Spleen (tissue), 7 donors: ENCODE measurements at regions not wholly inside any gene's neighbourhood (a gene's known extent, or its start where the extent isn't known, plus 50 kb on each side); places are given as distances from the start of the nearest gene placed in this dataset.

Experiments used
- POLR2A ChIP-seq, 3 donors: fragments of 450-650 bp; IDR thresholded peaks; one replicate each; pipeline ENCODE4 v1.5.1; 2017; ENCODE audit warnings: antibody characterized with exemption in 3 of 3, mild to moderate bottlenecking in 1 of 3
- POLR2AphosphoS5 ChIP-seq, 3 donors: sonication (generic); formaldehyde crosslinking; IDR thresholded peaks; one replicate each; pipeline ENCODE4 v1.5.1; 2017; ENCODE audit warnings: antibody characterized with exemption in 3 of 3
- TF ChIP-seq, protein P1 (sequence below), 11 experiments: fragments of 200-600 bp in 7 of 11; fragments of 450-650 bp in 4 of 11; sonication (generic) in 4 of 11; IDR thresholded peaks in 8 of 11; conservative IDR thresholded peaks in 3 of 11; 1 replicate in 7 of 11; 2 replicates in 4 of 11; pipeline versions ENCODE4 v1.4.0 to v1.8.0; 2016 to 2021; ENCODE audit warnings: antibody characterized with exemption in 11 of 11, inconsistent platforms in 4 of 11, mild to moderate bottlenecking in 1 of 11
- donor health status: DM: no; HTN: no; CAD: no; lungs with moderate emphysema.
- donor health status: DM: no; HTN: no; CAD: no.
- donor health status: DM: no; HTN: no; CAD: no.

DNA sequence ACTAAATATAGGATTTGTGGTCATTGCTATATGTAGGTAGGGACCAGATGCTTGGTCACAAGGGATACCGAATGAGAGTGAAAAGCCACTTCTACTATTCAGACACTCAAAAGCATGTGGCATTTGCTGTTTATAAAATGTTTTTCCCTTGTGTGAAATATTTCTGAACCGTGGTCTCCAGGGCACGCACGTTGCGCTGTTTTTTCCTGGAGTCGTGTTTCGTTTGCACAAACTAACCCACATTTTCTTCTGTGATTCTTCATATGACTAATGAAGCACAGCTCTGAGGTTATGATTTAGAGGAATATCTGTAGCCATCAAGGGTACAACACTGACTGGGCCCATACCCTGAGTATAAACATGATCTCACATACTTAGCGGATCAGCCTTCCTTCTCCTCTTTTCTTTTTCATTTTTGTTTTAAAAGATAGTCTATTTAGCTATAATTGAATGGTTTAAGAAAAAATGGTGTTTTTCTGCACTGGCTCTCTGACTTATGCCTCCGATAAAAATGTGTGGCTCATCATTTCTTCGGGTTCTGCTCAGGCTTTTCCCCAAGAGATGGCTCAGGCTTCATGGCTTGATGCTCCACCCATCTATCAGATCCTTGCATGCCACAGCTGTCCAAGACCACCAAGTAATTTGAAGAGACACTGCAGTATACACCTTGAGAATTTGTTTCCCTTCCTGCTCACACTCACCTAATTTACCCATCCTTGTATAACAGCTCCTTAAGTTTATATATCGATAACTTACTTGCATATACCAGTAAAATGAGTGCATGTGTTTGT lies 59.9 kb upstream of the HBS1L start:
- TF ChIP-seq, protein P1, sequence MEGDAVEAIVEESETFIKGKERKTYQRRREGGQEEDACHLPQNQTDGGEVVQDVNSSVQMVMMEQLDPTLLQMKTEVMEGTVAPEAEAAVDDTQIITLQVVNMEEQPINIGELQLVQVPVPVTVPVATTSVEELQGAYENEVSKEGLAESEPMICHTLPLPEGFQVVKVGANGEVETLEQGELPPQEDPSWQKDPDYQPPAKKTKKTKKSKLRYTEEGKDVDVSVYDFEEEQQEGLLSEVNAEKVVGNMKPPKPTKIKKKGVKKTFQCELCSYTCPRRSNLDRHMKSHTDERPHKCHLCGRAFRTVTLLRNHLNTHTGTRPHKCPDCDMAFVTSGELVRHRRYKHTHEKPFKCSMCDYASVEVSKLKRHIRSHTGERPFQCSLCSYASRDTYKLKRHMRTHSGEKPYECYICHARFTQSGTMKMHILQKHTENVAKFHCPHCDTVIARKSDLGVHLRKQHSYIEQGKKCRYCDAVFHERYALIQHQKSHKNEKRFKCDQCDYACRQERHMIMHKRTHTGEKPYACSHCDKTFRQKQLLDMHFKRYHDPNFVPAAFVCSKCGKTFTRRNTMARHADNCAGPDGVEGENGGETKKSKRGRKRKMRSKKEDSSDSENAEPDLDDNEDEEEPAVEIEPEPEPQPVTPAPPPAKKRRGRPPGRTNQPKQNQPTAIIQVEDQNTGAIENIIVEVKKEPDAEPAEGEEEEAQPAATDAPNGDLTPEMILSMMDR (IDR thresholded peaks at IDR 0.05 in 8 of 11, conservative IDR thresholded peaks at IDR 0.05 in 3 of 11): no peak
- TF ChIP-seq POLR2AphosphoS5 (IDR thresholded peaks at IDR 0.05): no peak
- TF ChIP-seq POLR2A (IDR thresholded peaks at IDR 0.05): no peak
